Thyroid gland (tissue), 4 donors: ENCODE measurements at regions not wholly inside any gene's neighbourhood (a gene's known extent, or its start where the extent isn't known, plus 50 kb on each side); places are given as distances from the start of the nearest gene placed in this dataset.

Experiments
- POLR2A ChIP-seq, 2 donors: fragments of 450-650 bp; IDR thresholded peaks; one replicate each; pipeline ENCODE4 v1.6.1; 2017; ENCODE audit warnings: antibody characterized with exemption in 2 of 2, mild to moderate bottlenecking in 2 of 2, moderate library complexity in 1 of 2
- TF ChIP-seq, protein P1 (sequence below), 6 experiments: fragments of 200-600 bp in 3 of 6; fragments of 450-650 bp in 3 of 6; sonication (generic) in 3 of 6; IDR thresholded peaks; one replicate each; pipeline ENCODE4 v1.5.1; 2016 to 2019; ENCODE audit warnings: antibody characterized with exemption in 6 of 6, mild to moderate bottlenecking in 2 of 6, inconsistent platforms in 1 of 6, moderate library complexity in 1 of 6

DNA sequence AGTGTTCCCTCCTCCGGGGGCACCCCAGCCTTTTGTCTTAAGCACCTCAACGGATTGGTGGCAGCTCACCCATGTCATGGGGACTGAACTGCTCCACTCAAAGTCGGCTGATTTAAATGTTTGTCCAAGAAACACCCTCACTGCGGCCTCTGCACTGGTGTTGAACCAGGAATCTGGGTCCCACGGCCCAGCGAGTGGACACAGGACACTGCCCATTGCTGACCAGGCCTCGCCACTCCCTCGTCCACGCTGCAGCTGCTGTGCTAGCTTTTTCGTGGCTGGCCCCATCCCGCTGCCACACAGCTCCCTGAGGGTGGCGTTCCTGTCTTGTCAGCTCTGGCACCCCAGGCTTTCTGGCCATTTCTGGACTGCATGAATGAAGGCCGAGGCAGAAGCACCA, 646.2 kb downstream of the BRD1 start:
- TF ChIP-seq, protein P1, sequence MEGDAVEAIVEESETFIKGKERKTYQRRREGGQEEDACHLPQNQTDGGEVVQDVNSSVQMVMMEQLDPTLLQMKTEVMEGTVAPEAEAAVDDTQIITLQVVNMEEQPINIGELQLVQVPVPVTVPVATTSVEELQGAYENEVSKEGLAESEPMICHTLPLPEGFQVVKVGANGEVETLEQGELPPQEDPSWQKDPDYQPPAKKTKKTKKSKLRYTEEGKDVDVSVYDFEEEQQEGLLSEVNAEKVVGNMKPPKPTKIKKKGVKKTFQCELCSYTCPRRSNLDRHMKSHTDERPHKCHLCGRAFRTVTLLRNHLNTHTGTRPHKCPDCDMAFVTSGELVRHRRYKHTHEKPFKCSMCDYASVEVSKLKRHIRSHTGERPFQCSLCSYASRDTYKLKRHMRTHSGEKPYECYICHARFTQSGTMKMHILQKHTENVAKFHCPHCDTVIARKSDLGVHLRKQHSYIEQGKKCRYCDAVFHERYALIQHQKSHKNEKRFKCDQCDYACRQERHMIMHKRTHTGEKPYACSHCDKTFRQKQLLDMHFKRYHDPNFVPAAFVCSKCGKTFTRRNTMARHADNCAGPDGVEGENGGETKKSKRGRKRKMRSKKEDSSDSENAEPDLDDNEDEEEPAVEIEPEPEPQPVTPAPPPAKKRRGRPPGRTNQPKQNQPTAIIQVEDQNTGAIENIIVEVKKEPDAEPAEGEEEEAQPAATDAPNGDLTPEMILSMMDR (IDR thresholded peaks at IDR 0.05): no peak
- no peak for TF ChIP-seq POLR2A (IDR thresholded peaks at IDR 0.05)
